ENCODE measurements at regions not wholly inside any gene's neighbourhood (a gene's known extent, or its start where the extent isn't known, plus 50 kb on each side); places are given as distances from the start of the nearest gene placed in this dataset.
"Not testable (repeated sequence)": the region's sequence is repeated elsewhere in the genome, so short reads cannot be mapped to it uniquely, and the experiment has no call there.

DNA sequence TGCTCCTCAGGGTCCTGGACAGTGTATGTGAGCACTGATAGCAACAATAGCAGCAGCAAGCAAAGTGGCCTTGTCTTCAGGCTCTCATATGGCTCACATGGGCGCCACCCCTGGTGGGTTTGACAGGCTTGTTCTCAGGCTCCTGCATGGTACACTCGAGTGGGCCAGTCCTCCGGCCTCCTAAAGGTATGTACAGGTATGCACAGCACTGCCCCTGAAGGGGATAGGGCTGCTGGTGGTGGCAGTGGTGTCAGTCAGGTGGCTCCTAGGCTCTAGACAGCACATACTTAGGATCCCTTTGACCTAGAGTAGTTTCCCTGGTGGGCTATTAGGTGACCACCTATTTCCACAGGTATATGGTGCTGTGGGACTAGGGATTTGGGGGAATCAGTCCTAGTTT, 79.8 kb downstream of the LGALS9B start:
- DNase-seq (ENCODE audit: extremely low spot score); CTCF ChIA-PET; POLR2A ChIA-PET: not testable (repeated sequence)

DNA sequence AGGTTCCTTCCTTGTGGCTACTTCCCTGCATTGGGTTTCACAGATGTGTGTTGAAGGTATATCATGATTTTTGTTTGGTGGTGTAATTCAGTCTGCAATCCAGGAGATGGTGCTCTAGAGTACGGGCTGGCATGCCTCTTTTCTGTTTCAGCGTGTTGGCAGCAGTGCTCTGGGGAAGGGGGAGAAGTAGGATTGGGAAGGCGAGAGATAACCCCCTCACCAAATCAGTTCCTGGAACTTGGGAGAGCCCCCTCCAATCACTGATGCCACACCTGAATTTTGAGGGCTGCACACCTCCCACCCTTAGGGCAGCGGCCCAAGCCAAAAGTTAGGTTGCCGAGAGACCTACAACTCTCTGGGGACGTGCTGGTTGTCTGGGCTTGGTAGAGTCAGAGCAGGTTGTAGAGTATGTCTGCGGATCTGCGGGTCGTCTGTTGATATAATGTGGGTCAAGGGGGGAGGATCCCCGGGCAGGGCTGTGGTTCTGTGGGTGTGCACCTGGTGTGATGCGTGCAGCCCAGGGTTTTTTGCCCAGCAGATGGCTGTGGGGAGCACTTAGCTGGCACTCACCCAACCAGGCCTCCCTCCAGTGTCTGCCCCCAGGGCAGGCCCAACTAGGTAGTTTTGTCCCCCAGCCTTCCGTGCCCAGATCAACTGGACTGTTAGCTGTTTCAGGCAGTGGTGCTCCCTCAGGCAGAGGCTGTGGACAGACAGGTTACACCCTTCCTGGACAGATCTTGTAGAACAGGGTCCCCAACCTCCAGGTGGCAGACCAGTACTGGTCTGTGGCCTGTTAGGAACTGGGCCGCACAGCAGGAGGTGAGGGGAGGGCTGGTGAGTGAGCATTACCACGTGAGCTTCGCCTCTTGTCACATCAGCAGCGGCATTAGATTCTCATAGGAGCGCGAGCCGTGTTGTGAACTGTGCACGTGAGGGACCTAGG, 85.7 kb downstream of the LGALS9B start:
- CTCF ChIA-PET, POLR2A ChIA-PET: not testable (repeated sequence)
- peak; percentile 6 for DNase-seq (ENCODE audit: extremely low spot score)

DNA sequence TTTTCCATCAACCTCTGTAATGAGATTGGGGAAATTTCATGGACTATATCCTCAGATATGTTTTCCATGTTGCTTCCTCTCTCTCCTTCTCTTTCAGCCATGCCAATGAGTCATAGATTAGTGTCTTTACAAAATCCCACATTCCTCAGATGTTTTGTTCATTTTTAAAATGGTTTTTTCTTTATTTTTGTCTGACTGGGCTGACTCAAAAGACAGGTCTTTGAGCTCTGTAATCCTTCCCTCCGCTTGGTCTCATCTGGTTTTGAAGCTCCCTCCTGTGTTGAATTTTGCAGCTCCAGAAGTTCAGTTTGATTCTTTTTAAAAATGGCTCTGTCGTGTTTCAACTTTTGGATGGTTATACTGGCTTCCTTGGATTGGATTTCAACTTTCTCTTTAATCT, 86.7 kb downstream of the LGALS9B start:
- POLR2A ChIA-PET; DNase-seq (ENCODE audit: extremely low spot score): not testable (repeated sequence)

DNA sequence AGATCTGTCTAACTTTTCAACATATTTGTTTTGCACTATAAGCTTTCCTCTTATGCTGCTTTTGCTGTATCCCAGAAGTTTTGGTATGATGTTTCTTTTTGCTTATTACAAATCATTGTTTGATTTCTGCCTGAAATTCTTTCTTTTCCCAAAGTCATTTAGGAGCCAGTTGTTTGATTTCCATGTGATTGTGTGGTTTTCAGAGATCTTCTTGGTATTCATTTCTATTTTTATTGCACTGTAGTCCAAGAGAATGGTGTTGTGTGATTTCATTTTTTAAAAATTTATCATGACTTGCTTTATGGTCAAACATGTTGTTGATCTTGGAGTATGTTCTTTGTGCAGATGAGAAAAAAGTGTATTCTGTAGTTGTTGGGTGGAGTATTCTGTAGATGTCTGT, 88.1 kb downstream of the LGALS9B start:
- DNase-seq (ENCODE audit: extremely low spot score); POLR2A ChIA-PET; CTCF ChIA-PET: not testable (repeated sequence)

More for the DNA sequence above, 86.7 kb downstream of the LGALS9B start:
- CTCF ChIA-PET = not testable (repeated sequence)

DNA sequence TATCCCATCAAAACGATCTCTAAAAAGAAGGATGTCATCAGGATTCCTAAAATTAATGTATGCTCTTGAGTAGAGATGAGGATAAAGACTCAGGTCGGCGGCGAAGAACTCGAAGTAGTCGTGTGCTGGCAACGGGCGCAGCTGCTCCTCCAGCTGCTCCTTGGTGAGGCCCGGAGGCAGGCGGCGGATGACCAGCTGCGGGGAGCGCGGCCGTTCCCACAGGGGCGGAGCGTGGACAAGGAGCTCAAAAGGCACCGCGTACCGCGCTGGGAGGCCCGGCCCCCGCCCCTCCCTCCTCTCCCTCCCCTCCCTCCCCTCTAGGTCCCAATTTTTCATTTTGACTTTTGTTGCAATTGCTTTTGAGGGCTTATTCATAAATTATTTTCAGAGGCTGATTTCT, 90.7 kb downstream of the LGALS9B start:
- POLR2A ChIA-PET; DNase-seq (ENCODE audit: extremely low spot score): not testable (repeated sequence)
- CTCF ChIA-PET = interaction anchor here (0.7 kb wide), 1 partner anchor 262 kb away, joined by 5 read pairs; no protein-coding TSS in a partner anchor

DNA sequence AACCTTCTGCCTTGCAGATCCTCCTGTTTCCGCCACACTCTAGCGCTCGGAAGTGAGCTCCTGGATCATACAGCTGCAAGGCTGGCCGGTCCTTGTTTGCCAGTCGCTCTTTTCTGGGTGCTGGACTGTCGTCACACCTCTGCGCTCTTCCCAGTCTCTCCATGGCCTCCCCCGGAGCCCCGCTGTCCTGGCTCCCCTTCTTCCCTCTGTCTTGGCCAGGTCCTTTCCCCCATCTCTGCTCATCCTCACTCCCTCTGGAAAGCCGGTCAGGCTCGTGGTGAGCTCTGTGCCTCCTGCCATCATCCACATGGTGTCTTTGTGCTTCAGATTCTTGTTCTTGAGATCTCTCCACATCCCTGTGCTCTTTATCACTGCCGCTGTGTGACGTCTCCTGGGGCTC, 91.6 kb downstream of the LGALS9B start:
- CTCF ChIA-PET; POLR2A ChIA-PET; DNase-seq (ENCODE audit: extremely low spot score): not testable (repeated sequence)
